ENCODE measurements at regions not wholly inside any gene's neighbourhood (a gene's known extent, or its start where the extent isn't known, plus 50 kb on each side); places are given as distances from the start of the nearest gene placed in this dataset.
A peak's percentile ranks its signal among the peaks of the same experiment; 100 is the strongest.

DNA sequence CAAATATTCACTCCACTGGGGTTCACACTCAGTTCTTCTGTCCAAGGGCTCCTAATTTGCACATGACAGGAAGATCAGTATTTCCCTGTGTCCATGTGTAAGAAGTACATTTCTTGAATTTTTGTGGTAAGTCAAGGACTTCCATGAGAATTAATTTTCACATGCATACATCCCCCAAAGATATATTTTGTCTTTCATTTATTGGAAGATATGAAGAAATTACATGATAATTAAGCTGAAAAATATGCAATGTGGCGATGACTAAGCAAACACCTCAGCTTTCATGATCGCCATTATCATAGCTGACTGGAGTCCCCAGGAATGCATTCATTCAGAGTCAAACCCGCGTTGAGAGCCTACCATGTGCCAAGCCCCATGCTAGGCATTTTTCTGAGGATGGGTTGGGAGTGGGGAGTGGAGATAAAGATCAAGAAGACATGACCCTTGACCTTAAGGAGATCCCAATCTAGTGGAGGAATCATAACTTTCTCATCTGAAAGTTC lies 104.6 kb upstream of the F3 start:
- H4K20me1 ChIP-seq (ENCODE audit: insufficient read depth) = no peaks in the 10 kb centered on the region
- TF ChIP-seq CTCF (conservative IDR thresholded peaks at IDR 0.05) (no peak), EZH2 (IDR thresholded peaks at IDR 0.05; ENCODE audit: low read depth) (no peak)
- no peak overlapping the region for H3K4me3 ChIP-seq
- H3K36me3 ChIP-seq (ENCODE audit: low read depth) = no peaks in the 10 kb centered on the region
- intact Hi-C loops (cut with micrococcal nuclease; ENCODE audit: unreplicated experiment) = loop anchor here (1.0 to 5.0 kb wide), 8 partner anchors 23 to 217 kb away; no protein-coding TSS in a partner anchor
- no TSS peak for BruUV-seq (replicated peaks)
- no peaks in the 10 kb centered on the region for H3K9me3 ChIP-seq (ENCODE audit: insufficient read depth, low read depth)
- H3F3A ChIP-seq (ENCODE audit: insufficient read depth, low read depth) = peaks cover 86% of the 10 kb centered on the region
- ChIA-PET POLR2A (ENCODE audit: unreplicated experiment) (interaction anchor here (0.6 to 1.7 kb wide), 18 partner anchors 13 to 208 kb away, joined by 3 to 11 read pairs (median 4); partner anchors contain the start of gene F3), CTCF (interaction anchor here (0.6 kb wide), 1 partner anchor 113 kb away, joined by 3 read pairs; no protein-coding TSS in a partner anchor)
- DNase-seq = peak; percentile 82 to 100
- peaks cover 27% of the 10 kb centered on the region for H3K79me2 ChIP-seq (ENCODE audit: low read depth)
- peak overlapping the region; percentile 34; the same call in 1 of the 2 replicates for H2AFZ ChIP-seq
- no peaks in the 10 kb centered on the region for H3K9me2 ChIP-seq (ENCODE audit: insufficient read depth)
- peak overlapping the region; percentile 97 for H3K27ac ChIP-seq
- peaks cover 96% of the 10 kb centered on the region for H3K4me1 ChIP-seq (replicated peaks; ENCODE audit: insufficient read depth)
- H3K27me3 ChIP-seq (ENCODE audit: insufficient read depth, low read depth) = no peaks in the 10 kb centered on the region
- peak overlapping the region; percentile 63 for H3K4me2 ChIP-seq

DNA sequence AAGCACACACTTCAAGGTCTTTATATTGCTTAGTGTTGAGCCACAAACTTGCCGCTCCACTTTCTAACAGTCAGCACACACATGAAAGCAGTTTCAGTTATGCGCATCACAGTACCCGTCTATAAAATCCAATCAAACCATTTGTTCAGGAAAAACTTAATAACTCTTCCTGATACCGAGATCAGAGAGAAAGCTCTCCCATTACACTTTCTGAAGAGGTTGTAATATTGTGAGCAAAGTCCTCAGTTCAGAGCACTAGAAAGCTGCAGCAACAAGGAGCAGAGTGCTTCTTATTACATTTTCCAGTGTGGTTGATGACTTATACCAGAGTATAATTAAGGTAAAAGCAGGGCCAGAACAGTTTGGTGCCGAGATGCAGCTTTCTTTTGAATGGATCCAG lies 102.8 kb upstream of the F3 start:
- H3K4me2 ChIP-seq = peak overlapping the region; percentile 63
- no peak overlapping the region for H3K4me3 ChIP-seq
- no peak for DNase-seq
- ChIA-PET CTCF (no interaction called here), POLR2A (ENCODE audit: unreplicated experiment) (interaction anchor here (0.6 to 0.8 kb wide), 2 partner anchors 28 to 139 kb away, joined by 4 to 5 read pairs; no protein-coding TSS in a partner anchor)
- intact Hi-C loops (cut with micrococcal nuclease; ENCODE audit: unreplicated experiment) = loop anchor here (5.0 kb wide), 1 partner anchor 398 kb away; no protein-coding TSS in a partner anchor
- peaks cover 9% of the 10 kb centered on the region; the same call in 1 of the 2 replicates for H3K9me3 ChIP-seq (ENCODE audit: insufficient read depth, low read depth)
- no peak overlapping the region for H2AFZ ChIP-seq
- H3K9me2 ChIP-seq (ENCODE audit: insufficient read depth) = no peaks in the 10 kb centered on the region
- no peaks in the 10 kb centered on the region for H4K20me1 ChIP-seq (ENCODE audit: insufficient read depth)
- H3K27ac ChIP-seq = peak overlapping the region; percentile 97
- TF ChIP-seq EZH2 (IDR thresholded peaks at IDR 0.05; ENCODE audit: low read depth) = no peak
- TF ChIP-seq CTCF (conservative IDR thresholded peaks at IDR 0.05) = no peak
- H3K79me2 ChIP-seq (ENCODE audit: low read depth) = peaks cover 44% of the 10 kb centered on the region
- peaks cover 11% of the 10 kb centered on the region for H3K36me3 ChIP-seq (ENCODE audit: low read depth)
- peaks cover 92% of the 10 kb centered on the region for H3F3A ChIP-seq (ENCODE audit: insufficient read depth, low read depth)
- BruUV-seq (replicated peaks) = no TSS peak
- H3K4me1 ChIP-seq (replicated peaks; ENCODE audit: insufficient read depth) = peaks cover 98% of the 10 kb centered on the region
- H3K27me3 ChIP-seq (ENCODE audit: insufficient read depth, low read depth) = no peaks in the 10 kb centered on the region

- Histone ChIP-seq H3F3A (ENCODE audit: insufficient read depth, low read depth) (peaks cover 86% of the 10 kb centered on the region), H3K9me2 (ENCODE audit: insufficient read depth) (no peaks in the 10 kb centered on the region), H3K27me3 (ENCODE audit: insufficient read depth, low read depth) (no peaks in the 10 kb centered on the region), H3K27ac (peak overlapping the region; percentile 97), H3K9me3 (ENCODE audit: insufficient read depth, low read depth) (peaks cover 10% of the 10 kb centered on the region; the same call in 1 of the 2 replicates), H3K79me2 (ENCODE audit: low read depth) (peaks cover 49% of the 10 kb centered on the region), H2AFZ (no peak overlapping the region), H3K36me3 (ENCODE audit: low read depth) (peaks cover 16% of the 10 kb centered on the region), H4K20me1 (ENCODE audit: insufficient read depth) (no peaks in the 10 kb centered on the region), H3K4me2 (peak overlapping the region; percentile 63), H3K4me1 (replicated peaks; ENCODE audit: insufficient read depth) (peaks cover 98% of the 10 kb centered on the region), H3K4me3 (no peak overlapping the region)
- DNase-seq = no peak
- BruUV-seq (replicated peaks) = no TSS peak
- intact Hi-C loops (cut with micrococcal nuclease; ENCODE audit: unreplicated experiment) = loop anchor here (5.0 kb wide), 1 partner anchor 398 kb away; no protein-coding TSS in a partner anchor
- ChIA-PET CTCF (no interaction called here), POLR2A (ENCODE audit: unreplicated experiment) (interaction anchor here (0.8 to 1.5 kb wide), 2 partner anchors 21 to 27 kb away, joined by 5 to 9 read pairs; no protein-coding TSS in a partner anchor)
- TF ChIP-seq CTCF (conservative IDR thresholded peaks at IDR 0.05) (no peak), EZH2 (IDR thresholded peaks at IDR 0.05; ENCODE audit: low read depth) (no peak)
Observed at GRCh38 chr1:94643819-94644218, 102.3 kb upstream of the F3 start.

Data from PC-9 (cell line).